Neuronal stem cell (in vitro differentiated cells): ENCODE measurements at regions not wholly inside any gene's neighbourhood (a gene's known extent, or its start where the extent isn't known, plus 50 kb on each side); places are given as distances from the start of the nearest gene placed in this dataset.

Source experiments
- DNase-seq: peaks from one replicate; pipeline ENCODE4 v3.0.0-alpha.2; 2013; ENCODE audit warnings: low spot score
- H2AFZ ChIP-seq: one replicate; pipeline ENCODE4 v1.6.1; 2013; ENCODE audit warnings: mild to moderate bottlenecking, low read length, inconsistent platforms
- H2AK5ac ChIP-seq: 2 replicates; pipeline ENCODE4 v1.6.1; 2013; ENCODE audit warnings: low read depth, mild to moderate bottlenecking, inconsistent platforms, low read length, moderate library complexity, mixed read lengths
- H2BK120ac ChIP-seq: 2 replicates; pipeline ENCODE4 v1.6.1; 2013; ENCODE audit warnings: low read depth, mild to moderate bottlenecking, inconsistent platforms, low read length, moderate library complexity, mixed read lengths
- H2BK12ac ChIP-seq: one replicate; pipeline ENCODE4 v1.6.1; 2013; ENCODE audit warnings: low read length, inconsistent platforms
- H2BK15ac ChIP-seq: 2 replicates; pipeline ENCODE4 v1.6.1; 2013; ENCODE audit warnings: mild to moderate bottlenecking, low read length, inconsistent platforms, mixed read lengths
- H2BK5ac ChIP-seq: one replicate; pipeline ENCODE4 v1.6.1; 2013; ENCODE audit warnings: inconsistent platforms, mild to moderate bottlenecking, low read length, moderate library complexity
- H3K14ac ChIP-seq: one replicate; pipeline ENCODE4 v1.6.1; 2013; ENCODE audit warnings: low read length, inconsistent platforms
- H3K18ac ChIP-seq: 2 replicates; pipeline ENCODE4 v1.6.1; 2013; ENCODE audit warnings: low read length, inconsistent platforms
- H3K23ac ChIP-seq: 2 replicates; pipeline ENCODE4 v1.6.1; 2013; ENCODE audit warnings: low read depth, mild to moderate bottlenecking, mixed read lengths, low read length, inconsistent platforms; ENCODE audit not compliant: poor library complexity
- H3K27ac ChIP-seq: replicated peaks from 3 replicates; pipeline ENCODE4 v1.5.1; 2013; ENCODE audit warnings: low read length, inconsistent platforms
- H3K27me3 ChIP-seq, 3 experiments: 2 replicates each; pipeline ENCODE4 v1.6.1; 2013; ENCODE audit warnings: low read length in 3 of 3, mild to moderate bottlenecking in 2 of 3, inconsistent platforms in 1 of 3, low read depth in 1 of 3, mixed read lengths in 1 of 3, moderate library complexity in 1 of 3; ENCODE audit not compliant: control insufficient read depth in 3 of 3, insufficient read depth in 3 of 3
- H3K36me3 ChIP-seq, 2 donors: replicated peaks in 1 of 2; 2 replicates each; pipeline ENCODE4 v1.6.1; 2013; ENCODE audit warnings: low read length in 2 of 2; ENCODE audit not compliant: control insufficient read depth in 2 of 2, insufficient read depth in 2 of 2
- H3K4ac ChIP-seq: 2 replicates; pipeline ENCODE4 v1.6.1; 2013; ENCODE audit warnings: inconsistent platforms, mild to moderate bottlenecking, low read length, moderate library complexity
- H3K4me1 ChIP-seq, 2 donors: 1 replicate in 1 of 2; 2 replicates in 1 of 2; pipeline ENCODE4 v1.6.1; 2013; ENCODE audit warnings: low read length in 2 of 2, low read depth in 1 of 2; ENCODE audit not compliant: control insufficient read depth in 2 of 2, insufficient read depth in 1 of 2
- H3K4me2 ChIP-seq: one replicate; pipeline ENCODE4 v1.6.1; 2013; ENCODE audit warnings: mild to moderate bottlenecking, low read length, inconsistent platforms; ENCODE audit not compliant: insufficient read depth, poor library complexity, severe bottlenecking
- H3K4me3 ChIP-seq, 2 donors: 2 replicates each; pipeline ENCODE4 v1.5.1; 2013; ENCODE audit warnings: low read length in 2 of 2, mild to moderate bottlenecking in 2 of 2, inconsistent platforms in 1 of 2, moderate library complexity in 1 of 2
- H3K79me1 ChIP-seq: one replicate; pipeline ENCODE4 v1.6.1; 2013; ENCODE audit warnings: low read depth, mild to moderate bottlenecking, inconsistent platforms, low read length, moderate library complexity
- H3K9ac ChIP-seq: one replicate; pipeline ENCODE4 v1.6.1; 2013; ENCODE audit warnings: mild to moderate bottlenecking, low read depth, low read length, inconsistent platforms; ENCODE audit not compliant: poor library complexity
- H3K9me3 ChIP-seq, 2 donors: replicated peaks in 1 of 2; 2 replicates each; pipeline versions ENCODE3 to v1.6.1; 2013; ENCODE audit warnings: low read length in 2 of 2, mild to moderate bottlenecking in 2 of 2, inconsistent platforms in 1 of 2, low read depth in 1 of 2, mixed read lengths in 1 of 2, moderate library complexity in 1 of 2; ENCODE audit not compliant: control insufficient read depth in 2 of 2, insufficient read depth in 1 of 2
- H4K8ac ChIP-seq: one replicate; pipeline ENCODE4 v1.6.1; 2013; ENCODE audit warnings: low read depth, mild to moderate bottlenecking, inconsistent platforms, low read length, moderate library complexity
- H4K91ac ChIP-seq: one replicate; pipeline ENCODE4 v1.6.1; 2013; ENCODE audit warnings: low read length, low read depth, mild to moderate bottlenecking, inconsistent platforms; ENCODE audit not compliant: poor library complexity
- WGBS, 2 donors: extraction: QIAGEN DNeasy Blood & Tissue Kit; methylation state at CpG; one replicate each; pipeline ENCODE4 v1.1.7; 2013; ENCODE audit warnings: missing lambda C conversion rate in 2 of 2, mixed read lengths in 1 of 2; ENCODE audit not compliant: insufficient read length in 2 of 2, insufficient replicate concordance in 1 of 2; ENCODE audit errors: extremely low coverage in 2 of 2; 5-methylcytosine and 5-hydroxymethylcytosine counted together

DNA sequence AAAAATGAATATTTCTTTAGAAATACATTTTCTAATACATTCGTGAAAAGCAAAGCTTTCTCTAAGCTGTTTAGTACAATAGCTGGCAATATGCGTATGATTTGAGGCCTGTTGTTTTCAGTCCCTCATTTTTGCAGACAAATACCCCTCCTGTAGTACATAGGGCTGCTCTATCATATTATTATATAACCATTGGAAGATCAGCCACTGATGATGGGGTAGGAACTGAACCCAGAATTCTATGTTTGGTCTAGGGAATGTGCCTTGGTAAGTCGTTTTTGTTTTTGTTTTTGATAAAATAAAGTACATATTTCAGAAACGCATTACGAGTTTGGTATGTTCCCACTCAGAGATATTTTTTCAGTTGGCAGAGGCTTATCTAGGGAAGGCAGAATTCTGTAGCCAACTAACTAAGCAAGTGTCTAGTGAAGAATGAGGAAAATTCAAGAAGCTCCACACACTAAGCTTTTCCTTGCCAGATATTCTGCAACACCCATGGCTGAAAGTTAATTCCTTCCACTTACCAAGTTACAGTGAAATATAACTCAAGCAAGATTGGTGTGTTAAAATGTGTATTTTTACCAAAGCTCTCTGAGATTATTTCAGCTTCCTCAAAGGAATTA lies 656.9 kb upstream of the MIR17HG start:
- Histone ChIP-seq H2BK120ac (no peak overlapping the region), H2BK5ac (no peak overlapping the region), H3K9ac (no peak overlapping the region), H4K91ac (no peak overlapping the region), H4K8ac (no peak overlapping the region), H3K36me3 (no peaks in the 10 kb centered on the region), H2BK12ac (no peak overlapping the region), H3K14ac (no peak overlapping the region), H3K4ac (no peak overlapping the region), H2BK15ac (no peak overlapping the region), H2AFZ (no peak overlapping the region), H3K27me3 (no peaks in the 10 kb centered on the region), H3K4me1 (no peaks in the 10 kb centered on the region), H3K79me1 (no peaks in the 10 kb centered on the region), H3K27ac (no peak overlapping the region), H3K23ac (no peak overlapping the region), H3K18ac (no peak overlapping the region), H3K4me3 (no peak overlapping the region), H2AK5ac (no peak overlapping the region), H3K4me2 (no peak overlapping the region), H3K9me3 (no peaks in the 10 kb centered on the region)
- WGBS, 2 donors = no CpG with 5 or more reads among the region's 5 CpGs
- no peak for DNase-seq

DNA sequence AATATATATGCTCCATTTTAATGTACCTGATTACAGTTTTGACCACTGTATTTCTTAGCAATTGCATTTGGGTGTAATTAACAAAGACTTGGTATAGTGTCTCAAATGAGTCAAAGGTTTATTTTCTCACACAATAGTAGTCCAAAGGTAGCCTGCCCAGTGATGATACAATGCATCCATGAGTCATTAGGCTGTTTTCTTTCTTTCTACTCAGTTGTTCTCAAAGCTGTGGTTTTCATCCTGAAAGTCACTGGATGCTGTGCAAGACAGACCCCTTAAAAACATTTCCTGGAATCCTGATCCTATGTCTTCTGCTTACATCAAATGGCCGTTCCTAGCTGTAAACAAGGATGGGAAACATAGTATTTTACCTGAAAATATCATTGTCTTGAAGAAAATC lies 651.2 kb upstream of the MIR17HG start:
- Histone ChIP-seq H2BK120ac (no peak overlapping the region), H4K91ac (no peak overlapping the region), H3K9me3 (no peaks in the 10 kb centered on the region), H3K4me2 (no peak overlapping the region), H2BK5ac (no peak overlapping the region), H3K9ac (no peak overlapping the region), H2BK15ac (no peak overlapping the region), H2AK5ac (no peak overlapping the region), H3K18ac (no peak overlapping the region), H3K27ac (no peak overlapping the region), H2AFZ (peak overlapping the region; percentile 49), H3K79me1 (no peaks in the 10 kb centered on the region), H3K23ac (no peak overlapping the region), H3K4ac (no peak overlapping the region), H3K36me3 (no peaks in the 10 kb centered on the region), H3K4me3 (no peak overlapping the region), H4K8ac (no peak overlapping the region), H3K27me3 (no peaks in the 10 kb centered on the region), H2BK12ac (no peak overlapping the region), H3K4me1 (no peaks in the 10 kb centered on the region), H3K14ac (no peak overlapping the region)
- no CpG with 5 or more reads among the region's 1 CpG for WGBS, 2 donors
- DNase-seq = no peak

DNA sequence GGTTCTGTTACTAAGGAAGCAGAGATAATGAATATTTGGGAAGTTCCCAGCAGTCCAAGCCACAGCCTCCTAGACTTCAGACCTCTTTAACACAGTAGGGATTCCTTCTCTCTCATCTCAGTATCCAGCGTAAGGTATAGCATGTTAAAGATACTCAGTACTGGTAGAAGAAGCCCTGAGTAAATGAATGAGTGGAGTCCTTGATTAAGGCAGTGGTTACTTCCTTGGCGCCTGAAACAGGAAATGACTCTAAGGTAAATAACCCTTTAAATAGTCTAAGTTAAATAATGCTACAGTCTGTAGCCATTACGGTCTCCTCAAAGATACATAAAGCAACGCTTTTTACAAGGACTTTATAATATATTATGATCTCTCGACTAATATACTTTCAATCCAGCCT lies 650.8 kb upstream of the MIR17HG start:
- H3K4me2 ChIP-seq = no peak overlapping the region
- H3K27me3 ChIP-seq = no peaks in the 10 kb centered on the region
- no peak overlapping the region for H3K23ac ChIP-seq
- no peak overlapping the region for H4K91ac ChIP-seq
- H2AFZ ChIP-seq = peak overlapping the region; percentile 49
- no peak overlapping the region for H3K14ac ChIP-seq
- no peak overlapping the region for H3K27ac ChIP-seq
- no peak overlapping the region for H3K4me3 ChIP-seq
- H2BK12ac ChIP-seq = no peak overlapping the region
- H3K79me1 ChIP-seq = no peaks in the 10 kb centered on the region
- H3K4me1 ChIP-seq = no peaks in the 10 kb centered on the region
- no peaks in the 10 kb centered on the region for H3K9me3 ChIP-seq
- no peak for DNase-seq
- H3K9ac ChIP-seq = no peak overlapping the region
- no peak overlapping the region for H2AK5ac ChIP-seq
- H4K8ac ChIP-seq = no peak overlapping the region
- H2BK5ac ChIP-seq = no peak overlapping the region
- H3K4ac ChIP-seq = no peak overlapping the region
- H3K18ac ChIP-seq = no peak overlapping the region
- no peak overlapping the region for H2BK120ac ChIP-seq
- H2BK15ac ChIP-seq = no peak overlapping the region
- no CpG with 5 or more reads among the region's 5 CpGs for WGBS, 2 donors
- H3K36me3 ChIP-seq = no peaks in the 10 kb centered on the region

DNA sequence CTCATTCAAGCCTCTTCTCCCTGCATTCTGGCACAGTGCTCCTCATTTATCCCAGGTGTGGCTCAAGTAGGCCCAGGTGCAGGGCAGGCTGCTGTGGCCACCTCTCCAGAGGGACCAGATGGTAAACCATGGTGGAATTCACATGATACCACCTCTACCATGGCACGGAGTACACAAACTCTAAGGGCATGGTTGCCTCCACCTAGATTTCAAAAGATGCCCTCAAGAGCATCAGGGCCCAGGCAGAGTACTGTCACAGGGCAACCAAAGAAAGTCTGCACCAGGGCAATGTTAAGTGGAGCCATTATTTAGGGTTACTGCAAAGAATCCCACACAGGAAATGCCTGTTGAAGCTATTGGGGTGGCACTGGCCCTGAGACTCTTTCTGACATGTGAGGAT lies 647.1 kb upstream of the MIR17HG start:
- no peak overlapping the region for H4K8ac ChIP-seq
- no peak for DNase-seq
- H2BK15ac ChIP-seq = no peak overlapping the region
- H2BK5ac ChIP-seq = no peak overlapping the region
- no peak overlapping the region for H4K91ac ChIP-seq
- H3K18ac ChIP-seq = no peak overlapping the region
- H3K27me3 ChIP-seq = no peaks in the 10 kb centered on the region
- no peak overlapping the region for H3K23ac ChIP-seq
- H3K79me1 ChIP-seq = no peaks in the 10 kb centered on the region
- WGBS, 2 donors = no CpG with 5 or more reads among the region's 1 CpG
- H2BK120ac ChIP-seq = no peak overlapping the region
- no peaks in the 10 kb centered on the region for H3K4me1 ChIP-seq
- no peak overlapping the region for H2AFZ ChIP-seq
- no peaks in the 10 kb centered on the region for H3K9me3 ChIP-seq
- H3K9ac ChIP-seq = no peak overlapping the region
- no peak overlapping the region for H3K4ac ChIP-seq
- no peak overlapping the region for H3K14ac ChIP-seq
- H3K27ac ChIP-seq = no peak overlapping the region
- no peaks in the 10 kb centered on the region for H3K36me3 ChIP-seq
- H2AK5ac ChIP-seq = no peak overlapping the region
- no peak overlapping the region for H2BK12ac ChIP-seq
- H3K4me2 ChIP-seq = no peak overlapping the region
- no peak overlapping the region for H3K4me3 ChIP-seq
